ENCODE measurements at regions not wholly inside any gene's neighbourhood (a gene's known extent, or its start where the extent isn't known, plus 50 kb on each side); places are given as distances from the start of the nearest gene placed in this dataset.
"Not testable (repeated sequence)": the region's sequence is repeated elsewhere in the genome, so short reads cannot be mapped to it uniquely, and the experiment has no call there.

DNA sequence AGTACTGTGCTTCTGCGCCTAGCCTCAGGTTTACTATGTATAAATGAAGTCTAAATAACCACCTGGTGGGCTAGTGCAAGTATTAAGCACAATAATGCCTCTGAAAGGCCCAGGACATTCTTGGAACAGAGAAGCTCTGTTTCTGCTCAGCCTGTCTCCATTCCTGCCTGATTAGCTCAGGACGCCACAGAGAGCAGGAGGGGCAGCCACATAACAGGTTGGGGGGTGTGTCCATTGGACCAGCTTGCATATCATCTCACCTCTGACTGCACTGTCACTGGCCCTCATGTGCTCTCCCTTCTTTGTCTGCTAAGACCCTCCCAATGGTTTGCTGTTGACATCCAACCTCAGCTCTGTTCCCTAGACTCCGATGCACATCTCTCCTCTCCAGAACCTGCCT is 52.8 kb upstream of the IKZF1 start:
- H3K9me3 ChIP-seq: peaks cover 2% of the 10 kb centered on the region
- H3K27me3 ChIP-seq (ENCODE audit: low read depth): no peaks in the 10 kb centered on the region
- no peaks in the 10 kb centered on the region for H3K36me3 ChIP-seq
- H3K4me3 ChIP-seq: no peak overlapping the region
- TF ChIP-seq, protein P1, sequence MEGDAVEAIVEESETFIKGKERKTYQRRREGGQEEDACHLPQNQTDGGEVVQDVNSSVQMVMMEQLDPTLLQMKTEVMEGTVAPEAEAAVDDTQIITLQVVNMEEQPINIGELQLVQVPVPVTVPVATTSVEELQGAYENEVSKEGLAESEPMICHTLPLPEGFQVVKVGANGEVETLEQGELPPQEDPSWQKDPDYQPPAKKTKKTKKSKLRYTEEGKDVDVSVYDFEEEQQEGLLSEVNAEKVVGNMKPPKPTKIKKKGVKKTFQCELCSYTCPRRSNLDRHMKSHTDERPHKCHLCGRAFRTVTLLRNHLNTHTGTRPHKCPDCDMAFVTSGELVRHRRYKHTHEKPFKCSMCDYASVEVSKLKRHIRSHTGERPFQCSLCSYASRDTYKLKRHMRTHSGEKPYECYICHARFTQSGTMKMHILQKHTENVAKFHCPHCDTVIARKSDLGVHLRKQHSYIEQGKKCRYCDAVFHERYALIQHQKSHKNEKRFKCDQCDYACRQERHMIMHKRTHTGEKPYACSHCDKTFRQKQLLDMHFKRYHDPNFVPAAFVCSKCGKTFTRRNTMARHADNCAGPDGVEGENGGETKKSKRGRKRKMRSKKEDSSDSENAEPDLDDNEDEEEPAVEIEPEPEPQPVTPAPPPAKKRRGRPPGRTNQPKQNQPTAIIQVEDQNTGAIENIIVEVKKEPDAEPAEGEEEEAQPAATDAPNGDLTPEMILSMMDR (IDR thresholded peaks at IDR 0.05): no peak
- no peak for DNase-seq
- no peak for ATAC-seq
- no peaks in the 10 kb centered on the region for H3K4me1 ChIP-seq
- intact Hi-C loops (cut with DNase I): no loop called here
- H3K27ac ChIP-seq: no peak overlapping the region

DNA sequence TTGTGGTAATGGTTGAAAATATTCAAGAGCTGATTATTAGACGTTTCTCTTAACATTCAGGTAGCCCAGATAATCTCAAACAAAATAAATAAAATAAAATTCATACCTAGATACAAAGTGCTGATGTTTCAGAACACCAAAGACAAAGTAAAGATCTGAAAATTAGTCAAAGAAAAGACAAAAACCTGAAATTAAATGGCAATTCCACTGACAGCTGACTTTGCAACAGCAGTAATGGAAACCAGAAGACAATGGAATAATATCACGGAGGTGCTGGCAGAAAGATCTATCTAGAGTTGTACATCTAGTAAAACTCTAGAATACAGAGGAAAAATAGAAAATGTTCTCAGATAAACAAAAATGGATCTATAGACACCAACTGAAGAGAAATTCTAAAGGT is 58.0 kb upstream of the IKZF1 start:
- TF ChIP-seq, protein P1 (IDR thresholded peaks at IDR 0.05): no peak
- intact Hi-C loops (cut with DNase I): no loop called here
- Histone ChIP-seq H3K4me1 (no peaks in the 10 kb centered on the region), H3K27ac (no peak overlapping the region), H3K27me3 (ENCODE audit: low read depth) (no peaks in the 10 kb centered on the region), H3K36me3 (no peaks in the 10 kb centered on the region), H3K9me3 (peaks cover 7% of the 10 kb centered on the region), H3K4me3 (no peak overlapping the region)
- ATAC-seq: no peak
- no peak for DNase-seq

DNA sequence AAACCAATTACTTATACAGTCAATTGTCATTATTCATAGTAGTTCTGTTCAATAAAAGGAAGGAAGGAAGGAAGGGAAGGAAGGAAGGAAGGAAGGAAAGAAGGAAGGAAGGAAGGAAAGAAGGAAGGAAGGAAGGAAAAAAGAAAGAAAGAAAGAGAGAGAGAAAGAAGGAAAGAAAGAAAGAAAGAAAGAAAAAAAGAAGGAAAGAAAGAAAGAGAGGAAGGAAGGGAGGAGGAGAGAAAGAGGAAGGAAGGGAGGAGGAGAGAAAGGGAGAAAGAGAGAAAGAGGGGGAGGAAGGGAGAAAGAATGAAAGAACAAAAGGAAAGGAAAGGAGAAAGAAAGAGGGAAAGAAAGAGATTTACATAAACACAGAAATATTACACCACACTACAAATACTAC is 62.4 kb upstream of the IKZF1 start:
- DNase-seq; H3K4me3 ChIP-seq; H3K9me3 ChIP-seq; H3K27me3 ChIP-seq (ENCODE audit: low read depth); H3K27ac ChIP-seq; ATAC-seq; H3K36me3 ChIP-seq; intact Hi-C loops (cut with DNase I); H3K4me1 ChIP-seq: not testable (repeated sequence)

DNA sequence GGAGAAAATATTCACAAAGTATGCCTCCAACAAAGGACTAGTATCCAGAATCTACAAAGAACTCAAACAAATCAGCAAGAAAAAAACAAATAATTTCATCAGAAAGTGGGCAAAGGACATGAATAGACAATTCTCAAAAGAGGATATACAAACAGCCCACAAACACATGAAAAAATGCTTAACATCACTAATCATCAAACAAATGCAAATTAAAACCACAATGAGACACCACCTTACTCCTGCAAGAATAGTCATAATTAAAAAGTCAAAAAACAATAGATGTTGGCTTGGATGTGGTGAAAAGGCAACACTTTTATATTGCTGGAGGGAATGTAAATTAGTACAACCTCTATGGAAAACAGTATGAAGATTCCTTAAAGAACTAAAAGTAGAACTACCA is 63.8 kb upstream of the IKZF1 start:
- H3K4me1 ChIP-seq; H3K27me3 ChIP-seq (ENCODE audit: low read depth); H3K27ac ChIP-seq; DNase-seq; H3K4me3 ChIP-seq; H3K9me3 ChIP-seq; intact Hi-C loops (cut with DNase I); H3K36me3 ChIP-seq; ATAC-seq: not testable (repeated sequence)

DNA sequence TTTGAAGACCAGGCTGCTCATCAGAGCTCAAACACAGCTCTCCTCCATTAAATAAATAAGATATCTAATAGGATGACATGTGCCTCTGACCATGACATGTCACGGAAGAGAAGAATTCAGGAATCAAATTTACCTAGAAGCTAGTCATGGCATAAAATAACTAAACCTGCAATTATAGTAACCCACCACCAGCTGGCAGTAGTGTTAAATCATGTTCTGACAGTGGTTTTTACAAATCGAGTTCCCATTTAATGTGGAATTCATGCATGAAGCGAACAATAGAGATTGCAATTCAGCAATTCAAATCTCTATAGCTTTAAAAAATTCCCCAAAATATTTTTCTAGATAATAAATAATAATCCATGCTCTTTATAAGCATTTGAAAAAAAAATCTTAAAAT is 74.6 kb upstream of the IKZF1 start:
- ATAC-seq: no peak
- no peak overlapping the region for H3K27ac ChIP-seq

DNA sequence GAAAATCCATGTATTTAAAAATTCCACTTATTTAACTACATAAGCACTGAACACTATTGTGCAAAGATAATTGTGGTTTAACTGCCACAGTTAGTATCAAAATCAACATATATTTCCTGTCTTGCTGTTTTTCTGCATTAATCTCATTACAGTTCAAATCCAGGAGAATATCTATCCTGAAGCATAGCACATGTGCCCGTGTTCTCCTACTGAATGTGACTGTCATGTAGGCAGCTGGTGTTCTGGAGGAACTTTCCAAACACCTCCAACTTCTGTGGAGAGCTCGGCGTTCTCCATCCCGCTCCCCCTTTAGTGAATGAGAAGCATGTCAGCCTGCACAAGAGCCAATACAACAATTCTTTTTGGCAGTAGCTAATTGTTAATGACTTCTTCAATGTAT is 76.4 kb upstream of the IKZF1 start:
- Histone ChIP-seq H3K9me3 (peaks cover 18% of the 10 kb centered on the region), H3K27ac (no peak overlapping the region), H3K36me3 (no peaks in the 10 kb centered on the region), H3K4me3 (no peak overlapping the region), H3K4me1 (no peaks in the 10 kb centered on the region), H3K27me3 (ENCODE audit: low read depth) (no peaks in the 10 kb centered on the region)
- TF ChIP-seq, protein P1 (IDR thresholded peaks at IDR 0.05): no peak
- DNase-seq: no peak
- intact Hi-C loops (cut with DNase I): no loop called here
- ATAC-seq: no peak

More for the DNA sequence above, 74.6 kb upstream of the IKZF1 start:
- Histone ChIP-seq H3K4me1 (no peaks in the 10 kb centered on the region), H3K36me3 (no peaks in the 10 kb centered on the region), H3K27me3 (ENCODE audit: low read depth) (no peaks in the 10 kb centered on the region), H3K4me3 (no peak overlapping the region), H3K9me3 (peaks cover 15% of the 10 kb centered on the region)
- DNase-seq: no peak
- TF ChIP-seq, protein P1 (IDR thresholded peaks at IDR 0.05): peak; percentile 29
- intact Hi-C loops (cut with DNase I): no loop called here

DNA sequence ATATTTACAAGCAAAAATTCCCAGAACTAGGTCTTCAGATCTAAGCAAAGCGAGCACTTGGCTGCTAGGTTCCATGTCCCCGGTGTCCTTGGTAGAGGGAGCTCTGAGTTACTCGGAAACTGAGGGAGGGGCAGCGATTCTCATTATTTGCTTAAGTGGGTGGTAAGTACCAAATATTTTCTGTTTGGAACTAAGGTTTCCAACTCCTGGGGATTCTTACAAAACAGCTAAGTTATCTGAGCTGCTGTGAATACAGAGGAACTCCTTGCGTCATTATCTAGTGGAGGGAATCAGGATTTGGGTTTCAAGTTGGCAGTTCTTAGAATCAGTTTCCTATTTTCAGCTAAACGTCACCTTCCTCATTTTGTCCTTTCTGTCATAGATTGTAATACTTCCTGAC is 76.8 kb upstream of the IKZF1 start:
- ATAC-seq: peak in 1 of 2 donors; percentile 52
- H3K4me3 ChIP-seq: no peak overlapping the region
- intact Hi-C loops (cut with DNase I): no loop called here

More for the DNA sequence above, 76.8 kb upstream of the IKZF1 start:
- TF ChIP-seq, protein P1 (IDR thresholded peaks at IDR 0.05): no peak
- Histone ChIP-seq H3K4me1 (no peaks in the 10 kb centered on the region), H3K9me3 (peaks cover 22% of the 10 kb centered on the region), H3K36me3 (no peaks in the 10 kb centered on the region), H3K27me3 (ENCODE audit: low read depth) (no peaks in the 10 kb centered on the region), H3K27ac (no peak overlapping the region)
- no peak for DNase-seq

Measured in lower lobe of right lung (tissue), 2 donors.